GM12872 (cell line): ENCODE measurements at regions not wholly inside any gene's neighbourhood (a gene's known extent, or its start where the extent isn't known, plus 50 kb on each side); places are given as distances from the start of the nearest gene placed in this dataset.

Experiments used
- TF ChIP-seq, protein P1 (sequence below): IDR thresholded peaks from 3 replicates; pipeline ENCODE4 v1.5.1; 2011; ENCODE audit warnings: low read depth, mild to moderate bottlenecking, low read length, moderate library complexity; ENCODE audit not compliant: insufficient read depth

GRCh38 chr11:82183346-82183745 is 550.3 kb downstream of the FAM181B start:
- TF ChIP-seq, protein P1, sequence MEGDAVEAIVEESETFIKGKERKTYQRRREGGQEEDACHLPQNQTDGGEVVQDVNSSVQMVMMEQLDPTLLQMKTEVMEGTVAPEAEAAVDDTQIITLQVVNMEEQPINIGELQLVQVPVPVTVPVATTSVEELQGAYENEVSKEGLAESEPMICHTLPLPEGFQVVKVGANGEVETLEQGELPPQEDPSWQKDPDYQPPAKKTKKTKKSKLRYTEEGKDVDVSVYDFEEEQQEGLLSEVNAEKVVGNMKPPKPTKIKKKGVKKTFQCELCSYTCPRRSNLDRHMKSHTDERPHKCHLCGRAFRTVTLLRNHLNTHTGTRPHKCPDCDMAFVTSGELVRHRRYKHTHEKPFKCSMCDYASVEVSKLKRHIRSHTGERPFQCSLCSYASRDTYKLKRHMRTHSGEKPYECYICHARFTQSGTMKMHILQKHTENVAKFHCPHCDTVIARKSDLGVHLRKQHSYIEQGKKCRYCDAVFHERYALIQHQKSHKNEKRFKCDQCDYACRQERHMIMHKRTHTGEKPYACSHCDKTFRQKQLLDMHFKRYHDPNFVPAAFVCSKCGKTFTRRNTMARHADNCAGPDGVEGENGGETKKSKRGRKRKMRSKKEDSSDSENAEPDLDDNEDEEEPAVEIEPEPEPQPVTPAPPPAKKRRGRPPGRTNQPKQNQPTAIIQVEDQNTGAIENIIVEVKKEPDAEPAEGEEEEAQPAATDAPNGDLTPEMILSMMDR = no peak

DNA sequence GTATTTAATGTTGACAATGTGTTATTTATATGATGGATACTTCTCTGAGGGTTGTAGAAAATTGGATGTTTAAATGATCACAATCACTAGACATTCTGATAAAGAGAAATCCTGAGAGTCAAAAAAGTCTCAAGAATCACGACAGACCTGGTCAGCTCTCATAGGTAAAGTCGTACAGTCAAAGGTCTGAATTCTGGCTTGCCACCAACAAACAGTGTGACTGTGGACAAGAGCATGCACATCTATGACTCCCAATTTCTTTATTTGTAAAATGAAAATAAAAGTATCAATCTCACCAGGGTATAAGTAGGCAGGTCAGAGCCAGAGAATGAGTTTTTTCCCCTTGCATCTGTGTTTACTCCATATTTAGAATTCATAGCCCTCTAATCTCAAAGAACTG is 556.7 kb downstream of the FAM181B start:
- TF ChIP-seq, protein P1 = no peak

DNA sequence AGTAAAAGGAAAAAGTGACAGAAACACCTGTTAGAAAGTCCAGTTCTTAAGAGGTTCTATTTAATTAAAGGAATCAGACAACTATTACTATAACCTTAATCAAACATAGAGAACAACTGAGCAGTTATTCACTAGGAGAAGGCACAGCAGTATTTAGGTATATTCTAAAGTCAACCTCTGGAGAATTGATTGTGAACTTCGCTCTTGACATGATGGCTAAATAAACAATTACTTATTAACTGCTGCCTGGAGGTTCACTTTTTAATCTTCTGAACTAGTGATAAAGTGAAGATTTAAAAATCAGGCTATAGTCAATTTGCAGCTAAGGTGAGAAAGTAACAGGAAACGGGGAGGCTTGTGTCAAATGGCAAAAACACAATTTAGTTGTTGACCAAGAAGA is 557.3 kb downstream of the FAM181B start:
- TF ChIP-seq, protein P1 = no peak

- TF ChIP-seq, protein P1 = peak; percentile 53
Observed at GRCh38 chr11:82174610-82175009, 559.1 kb downstream of the FAM181B start.

- TF ChIP-seq, protein P1 = no peak
Observed at GRCh38 chr11:82146789-82147188, 586.9 kb downstream of the FAM181B start.

DNA sequence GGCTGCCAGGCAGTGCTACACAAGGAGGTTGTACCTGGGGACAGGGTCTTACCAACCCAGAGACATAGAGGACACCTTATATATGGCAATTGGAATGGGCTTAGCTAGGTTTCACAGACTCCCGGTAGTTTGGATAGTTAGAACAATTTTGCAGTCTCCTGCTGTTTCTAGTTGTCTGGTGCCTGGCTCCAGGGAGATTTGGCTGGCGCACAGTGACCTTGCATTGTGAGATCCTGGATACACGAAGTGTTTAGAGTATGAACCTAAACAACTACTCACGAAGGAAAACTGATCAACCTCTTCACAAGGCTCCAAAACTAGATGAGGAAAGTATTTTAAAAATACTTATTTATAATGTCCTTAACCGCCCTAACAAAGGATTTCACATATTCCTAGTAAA is 614.7 kb downstream of the FAM181B start:
- TF ChIP-seq, protein P1 = no peak

- TF ChIP-seq, protein P1 = no peak
Observed at GRCh38 chr11:82117362-82117761, 616.3 kb downstream of the FAM181B start.

DNA sequence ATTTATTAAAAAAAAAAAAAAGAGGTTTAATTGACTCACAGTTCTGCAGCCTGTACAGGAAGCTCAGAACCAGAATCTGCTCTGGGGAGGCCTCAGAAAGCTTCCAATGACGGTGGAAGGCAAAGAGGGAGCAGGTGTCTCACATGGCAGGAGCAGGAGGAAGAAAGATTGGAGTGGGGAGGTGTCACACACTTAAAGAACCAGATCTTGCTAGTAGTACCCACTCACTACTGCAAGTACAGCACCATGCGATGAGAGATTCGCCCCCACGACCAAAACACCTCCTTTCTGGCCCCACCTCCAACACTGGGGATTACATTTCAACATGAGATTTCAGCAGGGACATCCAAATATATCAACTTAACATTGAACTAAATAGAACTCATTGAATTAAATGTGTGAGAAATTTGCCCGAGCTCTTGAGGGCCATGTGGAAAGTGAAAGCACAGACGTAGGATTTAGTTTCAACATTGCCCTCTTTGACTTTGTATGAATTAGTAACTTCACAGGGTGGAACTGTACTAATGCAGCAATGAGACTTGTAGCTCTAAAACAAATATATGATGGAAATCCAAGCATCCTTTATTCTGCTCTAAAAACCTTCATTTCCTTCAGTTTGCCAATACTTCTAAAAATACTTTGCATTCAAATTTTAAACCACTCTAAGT is 628.2 kb downstream of the FAM181B start:
- TF ChIP-seq, protein P1 = no peak
